AG04449 (cell line): ENCODE measurements at regions not wholly inside any gene's neighbourhood (a gene's known extent, or its start where the extent isn't known, plus 50 kb on each side); places are given as distances from the start of the nearest gene placed in this dataset.

Experiments
- CTCF ChIA-PET: fragments of 350-600 bp; formaldehyde crosslinking; extraction: SDS; loops from one replicate; lab custom pipeline; 2021; ENCODE audit warnings: antibody characterized with exemption; lab: Yijun Ruan, JAX
- POLR2A ChIA-PET: fragments of 400-600, 350-600 bp; formaldehyde crosslinking; extraction: SDS; loops from one replicate; lab custom pipeline; 2020; ENCODE audit warnings: antibody characterized with exemption, inconsistent platforms; lab: Yijun Ruan, JAX
- DNase-seq: peaks from one replicate; pipeline ENCODE4 v3.0.0-alpha.2; 2010; ENCODE audit warnings: low read depth, low spot score
- H3K4me3 ChIP-seq: 2 replicates; pipeline ENCODE4 v1.5.1; 2011; ENCODE audit warnings: low read depth, mild to moderate bottlenecking, control low read depth, low read length
- CTCF ChIP-seq: IDR thresholded peaks from one replicate; pipeline ENCODE4 v1.5.1; 2011; ENCODE audit warnings: mild to moderate bottlenecking, moderate library complexity, low read length, control low read depth, inconsistent platforms; ENCODE audit not compliant: insufficient read depth; ENCODE audit errors: missing control alignments

- no peak overlapping the region for H3K4me3 ChIP-seq
- no peak for TF ChIP-seq CTCF
- ChIA-PET CTCF (no interaction called here), POLR2A (no interaction called here)
- no peak for DNase-seq
Measured at GRCh38 chr16:79294568-79294967, 306.0 kb downstream of the MAF start.

- POLR2A ChIA-PET = no interaction called here
- CTCF ChIA-PET = no interaction called here
- TF ChIP-seq CTCF = no peak
- no peak overlapping the region for H3K4me3 ChIP-seq
- DNase-seq = no peak
Measured at GRCh38 chr16:79293836-79294460, 306.6 kb downstream of the MAF start.

GRCh38 chr16:79288066-79288465 is 312.5 kb downstream of the MAF start:
- POLR2A ChIA-PET = no interaction called here
- H3K4me3 ChIP-seq = no peak overlapping the region
- no peak for DNase-seq
- CTCF ChIA-PET = no interaction called here
- TF ChIP-seq CTCF = no peak

GRCh38 chr16:79287424-79287917 is 313.1 kb downstream of the MAF start:
- CTCF ChIA-PET = no interaction called here
- H3K4me3 ChIP-seq = no peak overlapping the region
- POLR2A ChIA-PET = no interaction called here
- DNase-seq = no peak
- no peak for TF ChIP-seq CTCF

GRCh38 chr16:79286646-79287423 is 313.7 kb downstream of the MAF start:
- ChIA-PET POLR2A (no interaction called here), CTCF (no interaction called here)
- no peak overlapping the region for H3K4me3 ChIP-seq
- no peak for TF ChIP-seq CTCF
- no peak for DNase-seq

- ChIA-PET POLR2A (no interaction called here), CTCF (no interaction called here)
- DNase-seq = no peak
- no peak for TF ChIP-seq CTCF
- H3K4me3 ChIP-seq = no peak overlapping the region
Measured at GRCh38 chr16:79284766-79285165, 315.8 kb downstream of the MAF start.
